ENCODE measurements at regions not wholly inside any gene's neighbourhood (a gene's known extent, or its start where the extent isn't known, plus 50 kb on each side); places are given as distances from the start of the nearest gene placed in this dataset.

DNA sequence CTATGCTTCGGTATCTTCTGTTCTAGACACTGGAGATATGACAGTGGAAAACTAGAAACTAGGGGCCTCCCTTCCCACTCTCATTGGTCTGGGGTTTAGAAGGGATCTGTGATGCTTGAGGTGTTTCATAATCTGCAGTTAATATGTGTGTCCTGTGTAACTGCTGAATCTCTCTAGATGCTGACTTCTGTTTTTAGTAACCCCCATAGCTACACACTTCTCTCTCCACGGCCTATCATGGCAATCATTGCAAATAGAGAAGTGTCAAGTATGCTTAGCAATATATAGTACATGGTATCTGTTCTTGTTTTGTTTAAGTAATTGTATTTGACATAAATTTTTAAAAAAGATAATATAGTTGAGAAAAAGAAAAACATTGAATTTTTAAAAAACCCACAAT, 394.6 kb upstream of the MMS22L start:
- no peak overlapping the region for H3K14ac ChIP-seq (ENCODE audit: insufficient read length)
- no peak for DNase-seq (ENCODE audit: low read depth in 1 of 2, low spot score in 2 of 2)
- WGBS, 2 experiments (ENCODE audit: extremely low coverage in 1 of 2, insufficient coverage in 1 of 2, insufficient read length in 1 of 2, insufficient replicate concordance in 2 of 2, low coverage in 1 of 2, low lambda C conversion rate in 2 of 2, missing lambda C conversion rate in 1 of 2), result 97% methylated on average over 2 of the region's 2 CpGs; no CpG with 5 or more reads in 1 of the 2 experiments
- no peak overlapping the region for H3K56ac ChIP-seq (replicated peaks; ENCODE audit: insufficient read length, low read depth, low read length)
- H2AK5ac ChIP-seq (ENCODE audit: low read depth, low read length), result no peak overlapping the region
- no peak overlapping the region for H3K4me3 ChIP-seq (ENCODE audit: extremely low read depth in 1 of 4, insufficient read depth in 2 of 4, low read depth in 3 of 4, low read length in 4 of 4)
- no peak overlapping the region for H3K9ac ChIP-seq (replicated peaks in 1 of 4; ENCODE audit: extremely low read depth in 1 of 4, low read depth in 3 of 4, low read length in 3 of 4)
- H2BK20ac ChIP-seq (ENCODE audit: low read length), result no peak overlapping the region
- no peaks in the 10 kb centered on the region for H3K79me2 ChIP-seq (ENCODE audit: control insufficient read depth in 1 of 2, insufficient read depth in 2 of 2, low read length in 2 of 2)
- no peaks in the 10 kb centered on the region for H3K9me3 ChIP-seq (ENCODE audit: insufficient read depth in 2 of 2, low read depth in 1 of 2, low read length in 1 of 2)
- H3K4me2 ChIP-seq (ENCODE audit: insufficient read depth in 1 of 2, low read depth in 2 of 2, low read length in 2 of 2), result no peak overlapping the region
- H3K36me3 ChIP-seq (ENCODE audit: control insufficient read depth in 2 of 4, insufficient read depth in 4 of 4, low read length in 3 of 4), result no peaks in the 10 kb centered on the region
- no peak overlapping the region for H3K18ac ChIP-seq (ENCODE audit: extremely low read depth, low read length)
- H2BK12ac ChIP-seq (ENCODE audit: low read depth, low read length), result no peak overlapping the region
- no peak overlapping the region for H2BK15ac ChIP-seq (ENCODE audit: low read length)
- no peaks in the 10 kb centered on the region for H3K23me2 ChIP-seq (ENCODE audit: low read depth, low read length)
- H3K23ac ChIP-seq (ENCODE audit: insufficient read length), result no peak overlapping the region
- no peak overlapping the region for H3K4ac ChIP-seq (replicated peaks; ENCODE audit: insufficient read length, low read depth, low read length)
- H2BK5ac ChIP-seq (ENCODE audit: low read depth, low read length), result no peak overlapping the region
- H3K27ac ChIP-seq (ENCODE audit: low read depth, low read length), result no peak overlapping the region
- no peak overlapping the region for H4K5ac ChIP-seq (ENCODE audit: insufficient read length, low read depth, low read length)
- H3K27me3 ChIP-seq (replicated peaks in 1 of 4; ENCODE audit: control insufficient read depth in 3 of 4, extremely low read depth in 1 of 4, insufficient read depth in 3 of 4, low read length in 3 of 4), result no peaks in the 10 kb centered on the region
- H4K91ac ChIP-seq (replicated peaks; ENCODE audit: insufficient read length, low read length), result no peak overlapping the region
- no peak overlapping the region for H2BK120ac ChIP-seq (replicated peaks; ENCODE audit: low read depth, low read length)
- ChIA-PET POLR2A (ENCODE audit: partially characterized antibody) (no interaction called here), CTCF (ENCODE audit: partially characterized antibody) (no interaction called here)
- no peaks in the 10 kb centered on the region for H3K79me1 ChIP-seq (ENCODE audit: low read depth, low read length)
- H4K8ac ChIP-seq (ENCODE audit: extremely low read depth, insufficient read depth, low read length), result no peak overlapping the region
- H4K20me1 ChIP-seq (replicated peaks in 1 of 2; ENCODE audit: control insufficient read depth in 1 of 2, insufficient read depth in 2 of 2, low read length in 2 of 2), result no peaks in the 10 kb centered on the region
- H3K4me1 ChIP-seq (replicated peaks in 1 of 4; ENCODE audit: control insufficient read depth in 3 of 4, insufficient read depth in 4 of 4, low read length in 3 of 4), result no peaks in the 10 kb centered on the region
- H2AFZ ChIP-seq (ENCODE audit: low read length), result no peak overlapping the region
- FAIRE-seq, result no peak
- TF ChIP-seq SRF (IDR thresholded peaks at IDR 0.05; ENCODE audit: low read depth, low read length) (no peak), SUZ12 (IDR thresholded peaks at IDR 0.05; ENCODE audit: low read length) (no peak), GABPA (IDR thresholded peaks at IDR 0.05; ENCODE audit: borderline replicate concordance, insufficient read depth, low read length) (no peak), YY1 (IDR thresholded peaks at IDR 0.05; ENCODE audit: low read depth, low read length) (no peak), MAFK (IDR thresholded peaks at IDR 0.05; ENCODE audit: low read depth, low read length) (no peak), TAF7 (optimal IDR thresholded peaks at IDR 0.05; ENCODE audit: borderline replicate concordance, low read depth, low read length) (no peak), CBX5 (IDR thresholded peaks at IDR 0.05; ENCODE audit: low read depth, low read length) (no peak), POU5F1 (IDR thresholded peaks at IDR 0.05; ENCODE audit: low read depth, low read length) (no peak), NANOG (IDR thresholded peaks at IDR 0.05; ENCODE audit: insufficient read depth, low read depth, low read length, poor library complexity, severe bottlenecking) (no peak), HDAC2 (IDR thresholded peaks at IDR 0.05; ENCODE audit: borderline replicate concordance in 1 of 2, low read depth in 2 of 2, low read length in 2 of 2) (no peak), CBX8 (IDR thresholded peaks at IDR 0.05; ENCODE audit: borderline replicate concordance, low read depth, low read length) (no peak)
- TF ChIP-seq, protein P1, sequence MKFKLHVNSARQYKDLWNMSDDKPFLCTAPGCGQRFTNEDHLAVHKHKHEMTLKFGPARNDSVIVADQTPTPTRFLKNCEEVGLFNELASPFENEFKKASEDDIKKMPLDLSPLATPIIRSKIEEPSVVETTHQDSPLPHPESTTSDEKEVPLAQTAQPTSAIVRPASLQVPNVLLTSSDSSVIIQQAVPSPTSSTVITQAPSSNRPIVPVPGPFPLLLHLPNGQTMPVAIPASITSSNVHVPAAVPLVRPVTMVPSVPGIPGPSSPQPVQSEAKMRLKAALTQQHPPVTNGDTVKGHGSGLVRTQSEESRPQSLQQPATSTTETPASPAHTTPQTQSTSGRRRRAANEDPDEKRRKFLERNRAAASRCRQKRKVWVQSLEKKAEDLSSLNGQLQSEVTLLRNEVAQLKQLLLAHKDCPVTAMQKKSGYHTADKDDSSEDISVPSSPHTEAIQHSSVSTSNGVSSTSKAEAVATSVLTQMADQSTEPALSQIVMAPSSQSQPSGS (IDR thresholded peaks at IDR 0.05; ENCODE audit: low read length), result no peak
